Common myeloid progenitor, CD34-positive (primary cell): ENCODE measurements at regions not wholly inside any gene's neighbourhood (a gene's known extent, or its start where the extent isn't known, plus 50 kb on each side); places are given as distances from the start of the nearest gene placed in this dataset.

Experiments
- CTCF ChIA-PET: fragments of 350-600 bp; sonication (Branson Sonifier 250); formaldehyde crosslinking; loops from one replicate; lab custom pipeline; 2021; ENCODE audit warnings: antibody characterized with exemption; lab: Charles Lee
- POLR2A ChIA-PET: fragments of 350-600 bp; sonication (Branson Sonifier 250); formaldehyde crosslinking; loops from one replicate; lab custom pipeline; 2021; ENCODE audit warnings: antibody characterized with exemption; lab: Charles Lee
- DNase-seq, 3 donors: peaks; one replicate each; pipeline versions ENCODE4 v3.0.0 to v3.0.0-alpha.2; 2013
- H3K27ac ChIP-seq, 2 experiments: 1 replicate in 1 of 2; 2 replicates in 1 of 2; pipeline ENCODE4 v1.7.0; 2013; ENCODE audit warnings: inconsistent platforms in 2 of 2, low read length in 2 of 2, mild to moderate bottlenecking in 2 of 2, low read depth in 1 of 2, moderate library complexity in 1 of 2; ENCODE audit not compliant: severe bottlenecking in 2 of 2, insufficient read depth in 1 of 2, poor library complexity in 1 of 2
- H3K27me3 ChIP-seq, 5 experiments: replicated peaks in 2 of 5; 1 replicate in 3 of 5; 2 replicates in 2 of 5; pipeline versions ENCODE4 v1.6.1 to v1.7.0; 2013; ENCODE audit warnings: low read length in 4 of 5, mild to moderate bottlenecking in 2 of 5, moderate library complexity in 2 of 5, inconsistent platforms in 1 of 5; ENCODE audit not compliant: insufficient read depth in 5 of 5, control insufficient read depth in 4 of 5
- H3K36me3 ChIP-seq, 4 experiments: 1 replicate in 2 of 4; 2 replicates in 2 of 4; pipeline versions ENCODE4 v1.6.1 to v1.7.0; 2013; ENCODE audit warnings: low read length in 3 of 4, control low read depth in 1 of 4, mild to moderate bottlenecking in 1 of 4; ENCODE audit not compliant: control insufficient read depth in 4 of 4, insufficient read depth in 4 of 4
- H3K4me1 ChIP-seq, 4 experiments: 1 replicate in 3 of 4; 2 replicates in 1 of 4; pipeline versions ENCODE4 v1.6.1 to v1.7.1; 2013; ENCODE audit warnings: low read length in 3 of 4, mild to moderate bottlenecking in 3 of 4, control low read depth in 1 of 4, inconsistent platforms in 1 of 4, moderate library complexity in 1 of 4; ENCODE audit not compliant: control insufficient read depth in 4 of 4, insufficient read depth in 4 of 4; ENCODE audit errors: control extremely low read depth in 1 of 4
- H3K4me3 ChIP-seq, 7 experiments: 1 replicate in 4 of 7; 2 replicates in 3 of 7; pipeline versions ENCODE4 v1.5.1 to v1.7.0; 2013; ENCODE audit warnings: mild to moderate bottlenecking in 7 of 7, low read length in 6 of 7, moderate library complexity in 6 of 7, inconsistent platforms in 2 of 7, low read depth in 2 of 7, control low read depth in 1 of 7; ENCODE audit not compliant: insufficient read depth in 4 of 7, control insufficient read depth in 1 of 7; ENCODE audit errors: extremely low read depth in 1 of 7
- H3K9me3 ChIP-seq, 5 experiments: 1 replicate in 4 of 5; 2 replicates in 1 of 5; pipeline versions ENCODE4 v1.6.1 to v1.7.1; 2013; ENCODE audit warnings: low read length in 4 of 5, mild to moderate bottlenecking in 2 of 5, inconsistent platforms in 1 of 5, low read depth in 1 of 5, moderate library complexity in 1 of 5; ENCODE audit not compliant: control insufficient read depth in 4 of 5, insufficient read depth in 2 of 5; ENCODE audit errors: control extremely low read depth in 1 of 5
- WGBS: methylation state at CpG from one replicate; pipeline ENCODE4 v1.1.5; 2013; ENCODE audit not compliant: insufficient coverage; 5-methylcytosine and 5-hydroxymethylcytosine counted together

DNA sequence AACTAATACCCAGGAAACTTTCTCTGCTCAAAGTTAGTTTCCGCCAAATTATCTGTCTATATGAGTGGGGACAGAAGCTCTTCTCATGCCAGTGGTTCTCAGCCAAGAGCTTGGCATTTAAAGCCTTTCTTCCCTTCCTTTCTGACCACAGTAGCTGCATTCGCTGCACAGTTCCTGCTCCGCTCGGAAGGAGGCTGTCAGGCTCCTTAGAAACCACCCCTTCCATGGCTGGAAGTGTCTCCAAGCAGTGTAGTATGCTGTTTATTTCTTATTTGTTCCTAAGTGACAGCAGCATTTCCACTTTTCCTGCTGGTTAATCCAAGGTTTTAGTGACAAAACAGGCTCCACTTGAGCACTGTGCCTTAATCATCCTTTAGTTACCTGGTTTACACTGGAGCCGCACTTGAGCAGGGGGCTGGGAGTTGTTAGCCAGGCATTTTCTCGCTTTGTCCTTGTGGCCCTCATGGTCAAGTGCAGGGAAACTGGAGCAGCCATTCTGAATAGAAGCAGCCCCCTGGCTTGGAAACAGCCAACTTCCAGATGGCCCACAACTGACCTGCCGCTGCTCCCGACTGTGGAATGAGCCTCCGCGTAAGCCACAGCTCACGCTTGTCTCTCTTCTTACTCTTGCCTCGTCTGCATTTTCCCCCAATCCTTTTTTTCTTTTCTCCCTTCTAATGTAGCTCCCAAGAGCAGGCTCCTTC lies 739.4 kb upstream of the TENM3 start:
- H3K4me3 ChIP-seq, result no peak overlapping the region
- CTCF ChIA-PET, result interaction anchor here (1.0 kb wide), 1 partner anchor 17 kb away, joined by 3 read pairs; no protein-coding TSS in a partner anchor

DNA sequence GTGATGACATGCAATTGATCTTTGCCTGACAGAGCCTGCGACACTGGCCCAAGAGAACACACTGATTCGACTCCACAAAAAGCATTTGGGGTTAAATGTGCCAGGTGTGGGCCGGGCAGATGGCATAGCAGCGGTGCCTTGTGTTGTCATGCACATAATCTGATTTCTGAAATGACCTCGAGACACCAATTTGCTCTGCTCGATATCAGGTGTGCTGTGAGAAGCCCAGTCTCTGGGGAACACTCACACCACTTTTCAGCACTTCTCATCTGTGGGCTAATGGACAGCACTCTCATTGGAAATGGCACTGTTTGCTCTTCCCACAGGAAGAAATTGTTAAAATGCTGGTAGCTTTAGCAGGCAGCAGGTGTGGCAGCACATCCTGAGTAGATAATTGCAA lies 738.3 kb upstream of the TENM3 start:
- ChIA-PET POLR2A (no interaction called here), CTCF (no interaction called here)
- WGBS, result 98% methylated on average over 6 of the region's 6 CpGs

More for the DNA sequence above, 739.4 kb upstream of the TENM3 start:
- POLR2A ChIA-PET, result no interaction called here
- no peak for DNase-seq
- H3K27me3 ChIP-seq, result peaks cover 0 to 2% (median 0%) of the 10 kb centered on the region in 5 experiments
- no peak overlapping the region for H3K27ac ChIP-seq
- H3K4me1 ChIP-seq, result peaks cover 0 to 4% (median 0%) of the 10 kb centered on the region in 4 experiments
- no peaks in the 10 kb centered on the region for H3K9me3 ChIP-seq
- WGBS, result 79% methylated on average over 9 of the region's 12 CpGs
- no peaks in the 10 kb centered on the region for H3K36me3 ChIP-seq

GRCh38 chr4:181507180-181507835 lies 735.9 kb upstream of the TENM3 start:
- no peak for DNase-seq
- POLR2A ChIA-PET, result no interaction called here
- Histone ChIP-seq H3K27me3 (peaks cover 0 to 2% (median 0%) of the 10 kb centered on the region in 5 experiments), H3K36me3 (no peaks in the 10 kb centered on the region), H3K27ac (no peak overlapping the region), H3K9me3 (no peaks in the 10 kb centered on the region), H3K4me3 (no peak overlapping the region), H3K4me1 (peaks cover 0 to 4% (median 1%) of the 10 kb centered on the region in 4 experiments)
- CTCF ChIA-PET, result no interaction called here
- 95% methylated on average over 9 of the region's 10 CpGs for WGBS

More for the DNA sequence above, 738.3 kb upstream of the TENM3 start:
- Histone ChIP-seq H3K36me3 (no peaks in the 10 kb centered on the region), H3K27me3 (peaks cover 0 to 2% (median 0%) of the 10 kb centered on the region in 5 experiments), H3K4me3 (no peak overlapping the region), H3K4me1 (peaks cover 0 to 4% (median 0%) of the 10 kb centered on the region in 4 experiments), H3K9me3 (no peaks in the 10 kb centered on the region), H3K27ac (no peak overlapping the region)
- DNase-seq, result no peak

GRCh38 chr4:181507938-181508337 lies 735.3 kb upstream of the TENM3 start:
- H3K4me1 ChIP-seq, result peaks cover 0 to 4% (median 1%) of the 10 kb centered on the region in 4 experiments
- ChIA-PET CTCF (no interaction called here), POLR2A (no interaction called here)
- H3K4me3 ChIP-seq, result no peak overlapping the region
- H3K9me3 ChIP-seq, result no peaks in the 10 kb centered on the region
- no peak for DNase-seq
- WGBS, result 94% methylated on average over 6 of the region's 6 CpGs
- H3K36me3 ChIP-seq, result no peaks in the 10 kb centered on the region
- peaks cover 0 to 2% (median 0%) of the 10 kb centered on the region in 5 experiments for H3K27me3 ChIP-seq
- no peak overlapping the region for H3K27ac ChIP-seq

DNA sequence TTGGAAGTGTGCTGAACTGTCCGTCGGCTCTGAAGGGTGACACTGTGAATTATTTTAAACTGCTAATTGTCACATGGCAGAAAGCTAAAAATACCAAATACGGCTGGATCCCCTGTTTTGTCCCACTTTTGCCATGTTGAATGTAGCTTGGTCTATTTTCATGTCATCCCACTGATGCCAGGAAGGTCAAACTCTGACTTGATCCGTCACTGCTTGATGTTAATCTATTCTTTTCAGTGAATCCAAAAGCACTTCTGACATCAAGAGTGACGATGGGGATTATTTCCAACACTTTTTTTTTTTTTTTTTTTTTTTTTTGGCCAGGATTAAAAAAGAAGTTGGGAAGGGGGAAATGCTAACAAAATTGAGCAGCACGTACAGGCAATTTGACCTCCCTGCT lies 734.6 kb upstream of the TENM3 start:
- no peaks in the 10 kb centered on the region for H3K9me3 ChIP-seq
- H3K27me3 ChIP-seq, result peaks cover 0 to 2% (median 0%) of the 10 kb centered on the region in 5 experiments
- POLR2A ChIA-PET, result no interaction called here
- H3K4me1 ChIP-seq, result peaks cover 0 to 4% (median 1%) of the 10 kb centered on the region in 4 experiments
- DNase-seq, result no peak
- WGBS, result 93% methylated on average over 3 of the region's 6 CpGs
- H3K36me3 ChIP-seq, result no peaks in the 10 kb centered on the region
- H3K4me3 ChIP-seq, result no peak overlapping the region
- CTCF ChIA-PET, result no interaction called here
- H3K27ac ChIP-seq, result no peak overlapping the region

- Histone ChIP-seq H3K27ac (no peak overlapping the region), H3K36me3 (no peaks in the 10 kb centered on the region), H3K9me3 (no peaks in the 10 kb centered on the region), H3K4me1 (peaks cover 0 to 3% (median 1%) of the 10 kb centered on the region in 4 experiments), H3K27me3 (no peaks in the 10 kb centered on the region), H3K4me3 (no peak overlapping the region)
- POLR2A ChIA-PET, result no interaction called here
- CTCF ChIA-PET, result no interaction called here
- no peak for DNase-seq
- 100% methylated on average over 1 of the region's 6 CpGs for WGBS
Observed at GRCh38 chr4:181509073-181509472, 734.1 kb upstream of the TENM3 start.

DNA sequence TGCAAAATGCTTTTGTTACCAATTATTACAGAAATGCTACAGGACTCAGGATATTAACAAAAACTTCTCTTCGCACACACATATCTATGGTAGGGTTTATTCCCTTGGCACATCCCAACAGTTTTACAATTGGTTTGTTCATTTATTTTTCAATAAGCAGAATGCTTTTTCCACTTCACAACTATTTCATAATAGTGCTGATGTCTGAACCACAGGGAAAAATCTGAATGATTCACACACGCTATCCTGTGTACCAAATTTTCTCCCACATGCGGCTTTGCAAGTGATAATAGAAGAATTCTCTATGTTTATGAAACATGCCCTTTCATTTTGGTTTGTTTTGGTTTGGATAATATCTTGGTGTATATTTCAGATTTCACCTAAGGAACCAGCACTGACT lies 725.7 kb upstream of the TENM3 start:
- CTCF ChIA-PET, result interaction anchor here (2.9 kb wide), 1 partner anchor 11 kb away, joined by 11 read pairs; no protein-coding TSS in a partner anchor
- H3K4me1 ChIP-seq, result no peaks in the 10 kb centered on the region
- POLR2A ChIA-PET, result no interaction called here
- H3K9me3 ChIP-seq, result no peaks in the 10 kb centered on the region
- H3K36me3 ChIP-seq, result no peaks in the 10 kb centered on the region
- H3K27ac ChIP-seq, result no peak overlapping the region
- no peak for DNase-seq
- WGBS, result 100% methylated on average over 2 of the region's 3 CpGs
- no peak overlapping the region for H3K4me3 ChIP-seq
- H3K27me3 ChIP-seq, result no peaks in the 10 kb centered on the region
